GM10248 (cell line): ENCODE measurements at regions not wholly inside any gene's neighbourhood (a gene's known extent, or its start where the extent isn't known, plus 50 kb on each side); places are given as distances from the start of the nearest gene placed in this dataset.

Source experiments
- CTCF ChIA-PET: fragments of 300-600 bp; sonication (Branson Sonifier 250); formaldehyde crosslinking; extraction: SDS; loops from one replicate; lab custom pipeline; 2021; ENCODE audit warnings: antibody characterized with exemption; lab: Yijun Ruan, JAX
- POLR2A ChIA-PET: fragments of 350-650 bp; sonication (Branson Sonifier 250); formaldehyde crosslinking; extraction: SDS; loops from one replicate; lab custom pipeline; 2020; ENCODE audit warnings: antibody characterized with exemption; lab: Yijun Ruan, JAX
- DNase-seq: peaks from one replicate; pipeline ENCODE4 v3.0.0; 2012; ENCODE audit errors: extremely low spot score
- TF ChIP-seq, protein P1 (sequence below): IDR thresholded peaks from 2 replicates; pipeline ENCODE4 v1.5.1; 2012; ENCODE audit warnings: mild to moderate bottlenecking, low read depth; ENCODE audit errors: extremely low read depth, missing control alignments, control extremely low read depth

GRCh38 chr2:160842286-160842685 is 317.9 kb upstream of the TANK start:
- POLR2A ChIA-PET, result no interaction called here
- CTCF ChIA-PET, result interaction anchor here (1.1 kb wide), 1 partner anchor 15 kb away, joined by 3 read pairs; no protein-coding TSS in a partner anchor
- no peak for DNase-seq
- TF ChIP-seq, protein P1, sequence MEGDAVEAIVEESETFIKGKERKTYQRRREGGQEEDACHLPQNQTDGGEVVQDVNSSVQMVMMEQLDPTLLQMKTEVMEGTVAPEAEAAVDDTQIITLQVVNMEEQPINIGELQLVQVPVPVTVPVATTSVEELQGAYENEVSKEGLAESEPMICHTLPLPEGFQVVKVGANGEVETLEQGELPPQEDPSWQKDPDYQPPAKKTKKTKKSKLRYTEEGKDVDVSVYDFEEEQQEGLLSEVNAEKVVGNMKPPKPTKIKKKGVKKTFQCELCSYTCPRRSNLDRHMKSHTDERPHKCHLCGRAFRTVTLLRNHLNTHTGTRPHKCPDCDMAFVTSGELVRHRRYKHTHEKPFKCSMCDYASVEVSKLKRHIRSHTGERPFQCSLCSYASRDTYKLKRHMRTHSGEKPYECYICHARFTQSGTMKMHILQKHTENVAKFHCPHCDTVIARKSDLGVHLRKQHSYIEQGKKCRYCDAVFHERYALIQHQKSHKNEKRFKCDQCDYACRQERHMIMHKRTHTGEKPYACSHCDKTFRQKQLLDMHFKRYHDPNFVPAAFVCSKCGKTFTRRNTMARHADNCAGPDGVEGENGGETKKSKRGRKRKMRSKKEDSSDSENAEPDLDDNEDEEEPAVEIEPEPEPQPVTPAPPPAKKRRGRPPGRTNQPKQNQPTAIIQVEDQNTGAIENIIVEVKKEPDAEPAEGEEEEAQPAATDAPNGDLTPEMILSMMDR, result no peak

DNA sequence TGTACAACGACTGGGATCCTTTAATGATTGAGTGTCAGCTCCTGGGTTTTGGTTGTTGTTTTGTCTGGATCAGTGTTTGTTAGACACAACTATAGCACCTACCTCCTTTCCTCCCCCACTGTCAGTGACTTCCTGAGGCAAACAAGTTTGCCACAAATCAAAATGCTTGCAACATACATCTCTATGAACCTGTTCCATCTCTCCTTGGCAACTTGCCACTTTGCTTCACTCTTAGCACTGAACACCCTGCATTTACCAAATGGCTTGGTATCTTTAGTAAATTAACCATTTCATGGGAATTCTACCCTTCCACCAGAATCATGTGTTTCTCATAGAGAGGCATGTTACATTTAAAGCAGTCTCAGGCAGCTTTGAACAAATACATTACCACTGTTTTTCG is 301.1 kb upstream of the TANK start:
- ChIA-PET CTCF (interaction anchor here (1.2 to 1.4 kb wide), 2 partner anchors 10 to 15 kb away, joined by 4 read pairs; no protein-coding TSS in a partner anchor), POLR2A (no interaction called here)
- no peak for DNase-seq
- TF ChIP-seq, protein P1, result no peak

GRCh38 chr2:160862226-160862625 is 298.0 kb upstream of the TANK start:
- TF ChIP-seq, protein P1, result no peak
- no peak for DNase-seq
- ChIA-PET CTCF (no interaction called here), POLR2A (no interaction called here)

- ChIA-PET POLR2A (no interaction called here), CTCF (no interaction called here)
- TF ChIP-seq, protein P1, result no peak
- DNase-seq, result no peak
Measured at GRCh38 chr2:160868891-160869290, 291.3 kb upstream of the TANK start.

GRCh38 chr2:160869411-160869810 is 290.8 kb upstream of the TANK start:
- no peak for DNase-seq
- TF ChIP-seq, protein P1, result no peak
- ChIA-PET CTCF (no interaction called here), POLR2A (no interaction called here)

DNA sequence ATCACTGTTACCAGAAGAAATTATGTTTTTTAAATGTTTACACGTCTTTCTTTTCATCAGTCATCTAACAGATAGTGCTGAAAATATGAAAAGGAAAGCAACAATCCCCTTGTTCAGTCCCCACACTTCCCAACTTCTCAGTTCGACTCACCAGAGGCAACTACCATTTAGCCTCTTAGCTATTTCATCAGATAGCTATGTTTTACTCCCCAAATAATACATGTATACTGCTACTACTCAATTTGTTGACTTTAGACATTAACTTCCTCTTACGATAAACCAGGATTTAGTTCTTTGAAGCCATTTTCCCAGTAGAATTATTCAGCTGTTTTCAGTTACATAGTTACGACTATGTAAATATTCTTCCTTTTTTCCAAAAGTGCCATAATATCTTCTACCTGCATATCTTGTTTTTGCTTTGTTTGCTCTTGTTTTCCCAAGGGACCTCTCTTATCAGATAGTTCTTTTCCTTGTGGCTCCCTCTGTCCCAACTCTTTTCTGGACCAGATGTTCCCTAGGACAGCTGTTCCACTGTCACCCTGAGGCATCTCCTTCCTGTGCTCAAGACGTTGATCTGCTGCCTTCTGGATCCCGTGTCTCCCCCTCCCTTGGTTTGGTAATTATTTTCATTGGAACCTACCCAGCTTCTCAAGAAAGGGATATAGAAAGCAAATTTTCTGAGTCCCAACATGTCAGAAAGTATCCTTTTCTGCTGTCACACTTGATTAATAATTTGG is 289.3 kb upstream of the TANK start:
- ChIA-PET CTCF (no interaction called here), POLR2A (no interaction called here)
- DNase-seq, result no peak

More for the DNA sequence above, 289.3 kb upstream of the TANK start:
- TF ChIP-seq, protein P1, result no peak
